T47D (cell line): ENCODE measurements at regions not wholly inside any gene's neighbourhood (a gene's known extent, or its start where the extent isn't known, plus 50 kb on each side); places are given as distances from the start of the nearest gene placed in this dataset.
"Not testable (repeated sequence)": the region's sequence is repeated elsewhere in the genome, so short reads cannot be mapped to it uniquely, and the experiment has no call there.

Experiments used
- DNase-seq, 2 experiments: peaks; one replicate each; pipeline versions ENCODE4 v3.0.0 to v3.0.0-alpha.2; 2011 to 2012; ENCODE audit warnings: low read depth in 1 of 2, low spot score in 1 of 2
- JUND ChIP-seq: IDR thresholded peaks from 2 replicates; pipeline ENCODE4 v1.6.1; 2012; ENCODE audit warnings: low read depth
- in situ Hi-C: cut with HindIII; loops from 2 replicates; pipeline ENCODE4 v1.10.0; 2016; ENCODE audit warnings: low sequenced_read_pairs, low pct_unique_long_range_greater_than_20kb

GRCh38 chr3:154684440-154684839 lies 254.4 kb upstream of the GPR149 start:
- in situ Hi-C loops = no loop called here
- no peak for DNase-seq
- no peak for TF ChIP-seq JUND

GRCh38 chr3:154684021-154684420 lies 254.0 kb upstream of the GPR149 start:
- in situ Hi-C loops = no loop called here
- no peak for TF ChIP-seq JUND
- DNase-seq = no peak

DNA sequence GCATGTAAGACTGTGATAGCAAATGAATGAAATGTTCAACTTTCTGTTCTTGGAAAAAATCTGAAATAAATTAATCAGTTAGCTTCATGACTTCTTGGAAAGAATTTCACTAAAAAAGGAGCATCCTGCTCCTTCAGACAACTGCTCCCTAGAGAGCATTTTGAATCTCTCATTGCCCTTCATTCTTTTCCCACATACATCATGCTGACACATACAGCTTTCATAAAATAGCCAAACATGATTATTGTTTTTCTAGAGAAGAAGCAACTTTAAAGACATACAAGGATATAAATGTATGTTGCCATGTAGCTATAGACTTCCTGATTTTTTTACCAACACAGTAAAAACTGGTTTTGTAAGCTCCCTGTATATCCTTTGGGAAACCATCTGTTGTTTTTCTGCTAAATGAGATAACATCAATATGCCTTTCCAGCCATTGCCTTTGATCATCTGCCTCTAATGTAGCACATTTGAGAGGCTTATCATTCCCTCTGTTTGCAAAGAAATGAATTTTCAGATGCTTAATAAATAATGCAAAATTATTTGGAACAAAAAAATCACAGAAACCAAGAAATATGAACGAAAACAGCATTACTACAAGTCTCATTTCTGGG lies 248.2 kb upstream of the GPR149 start:
- no peak for DNase-seq
- in situ Hi-C loops = no loop called here
- TF ChIP-seq JUND = no peak

GRCh38 chr3:154668835-154669234 lies 238.8 kb upstream of the GPR149 start:
- no peak for TF ChIP-seq JUND
- no peak for DNase-seq
- in situ Hi-C loops = no loop called here

DNA sequence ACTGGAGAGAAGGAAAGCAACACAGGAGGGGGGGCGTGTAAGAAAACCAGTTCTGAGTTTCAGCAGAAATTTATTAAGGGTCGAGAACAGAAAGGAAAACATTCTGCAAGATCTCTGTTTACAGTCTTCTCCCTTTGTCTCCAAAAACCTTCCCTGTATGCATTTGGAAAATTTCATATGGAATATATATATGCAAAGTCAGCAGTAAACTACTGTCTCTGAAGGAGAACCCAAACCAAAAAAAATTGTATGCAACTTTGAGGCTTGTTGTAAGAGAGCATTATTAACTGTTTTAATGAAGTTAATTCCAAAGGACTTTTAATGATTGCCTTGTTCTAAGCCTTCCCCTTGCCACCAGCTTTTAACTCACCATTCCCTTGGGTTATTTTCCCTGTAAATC lies 238.2 kb upstream of the GPR149 start:
- TF ChIP-seq JUND = no peak
- in situ Hi-C loops = no loop called here
- DNase-seq = no peak

GRCh38 chr3:154666542-154666941 lies 236.6 kb upstream of the GPR149 start:
- in situ Hi-C loops = no loop called here
- no peak for TF ChIP-seq JUND
- no peak for DNase-seq

DNA sequence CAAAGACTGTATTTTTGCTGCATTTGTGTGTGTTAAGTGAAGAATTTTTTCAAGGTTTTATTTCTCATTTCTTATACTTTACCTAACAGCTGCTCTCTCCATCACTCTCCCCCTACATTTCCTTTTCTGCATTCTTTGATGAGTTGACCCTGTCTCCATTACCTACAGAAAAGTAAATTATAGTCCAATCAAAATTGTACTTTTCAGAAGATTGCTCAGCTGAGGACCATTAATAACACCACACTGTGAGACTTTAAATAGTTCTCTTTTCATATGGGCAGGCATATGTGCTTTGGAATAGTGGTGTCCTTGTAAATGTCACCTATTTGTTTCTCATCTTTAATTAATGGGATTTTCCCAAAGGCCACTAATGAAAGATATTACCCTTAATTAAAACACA lies 234.7 kb upstream of the GPR149 start:
- TF ChIP-seq JUND = no peak
- in situ Hi-C loops = no loop called here
- DNase-seq = no peak

GRCh38 chr3:154662851-154663250 lies 232.9 kb upstream of the GPR149 start:
- in situ Hi-C loops = no loop called here
- TF ChIP-seq JUND = no peak
- no peak for DNase-seq

DNA sequence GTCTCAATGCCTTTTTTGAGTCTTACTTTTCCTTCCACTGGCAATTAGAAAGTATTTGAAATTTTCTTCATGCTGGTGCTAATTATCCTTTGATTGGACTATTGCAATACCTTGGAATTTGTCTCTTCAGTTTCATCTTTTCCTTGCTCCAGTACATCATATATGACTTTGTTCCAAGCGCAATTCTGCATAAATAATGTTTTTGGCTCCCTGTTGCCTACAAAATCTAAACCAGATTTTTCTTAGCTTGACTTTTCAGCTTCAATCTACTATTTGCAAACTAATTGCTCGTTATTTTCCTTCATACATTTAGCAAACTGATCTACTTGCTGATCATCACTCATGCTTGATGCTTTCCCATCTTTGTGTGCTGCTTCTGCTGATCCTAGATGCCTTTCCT lies 230.8 kb upstream of the GPR149 start:
- TF ChIP-seq JUND = no peak
- DNase-seq = no peak
- in situ Hi-C loops = no loop called here

GRCh38 chr3:154658000-154658399 lies 228.0 kb upstream of the GPR149 start:
- TF ChIP-seq JUND = no peak
- in situ Hi-C loops = no loop called here
- no peak for DNase-seq

GRCh38 chr3:154657218-154657617 lies 227.2 kb upstream of the GPR149 start:
- no peak for DNase-seq

DNA sequence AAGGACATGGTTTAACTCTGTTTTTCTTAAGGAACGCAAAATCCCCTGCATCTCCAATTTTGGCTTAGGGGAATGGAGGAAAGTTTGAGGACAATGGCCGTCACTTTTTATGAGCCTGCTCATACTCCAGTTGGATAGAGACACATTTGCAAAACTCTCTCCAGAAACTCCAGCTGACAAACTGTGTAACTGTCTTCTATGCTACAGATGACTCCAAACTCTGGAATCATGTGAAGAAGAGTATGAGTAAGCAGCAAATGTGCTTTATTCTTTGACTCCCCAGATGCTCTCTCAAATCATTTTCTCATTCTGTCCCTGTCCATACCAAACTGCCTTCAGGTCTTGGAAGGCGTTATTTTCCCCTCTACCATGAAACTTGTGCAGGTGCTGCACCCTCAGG lies 226.5 kb upstream of the GPR149 start:
- in situ Hi-C loops = no loop called here
- no peak for TF ChIP-seq JUND
- no peak for DNase-seq

More at GRCh38 chr3:154657218-154657617, 227.2 kb upstream of the GPR149 start:
- no peak for TF ChIP-seq JUND
- in situ Hi-C loops = no loop called here

DNA sequence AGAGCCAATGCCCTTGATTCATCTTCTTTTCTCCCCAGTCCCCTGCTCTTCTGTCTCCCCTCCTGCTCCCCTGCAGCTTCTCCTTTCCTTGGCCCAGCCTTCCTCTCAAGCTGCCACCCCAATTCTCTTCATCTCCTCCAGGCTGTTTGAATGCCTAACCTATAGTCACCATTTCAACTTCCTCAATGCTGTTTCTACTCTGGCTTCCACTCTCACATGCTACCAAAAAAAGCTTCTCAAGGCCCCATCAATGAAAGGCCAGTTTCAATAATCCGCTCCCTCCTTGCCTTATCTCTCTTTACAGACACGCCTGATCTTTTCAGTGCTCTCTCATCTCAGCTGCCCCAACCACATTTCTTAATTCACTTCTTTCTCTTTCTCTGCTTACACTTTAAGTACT lies 212.2 kb upstream of the GPR149 start:
- in situ Hi-C loops = no loop called here
- DNase-seq = no peak
- TF ChIP-seq JUND = no peak

DNA sequence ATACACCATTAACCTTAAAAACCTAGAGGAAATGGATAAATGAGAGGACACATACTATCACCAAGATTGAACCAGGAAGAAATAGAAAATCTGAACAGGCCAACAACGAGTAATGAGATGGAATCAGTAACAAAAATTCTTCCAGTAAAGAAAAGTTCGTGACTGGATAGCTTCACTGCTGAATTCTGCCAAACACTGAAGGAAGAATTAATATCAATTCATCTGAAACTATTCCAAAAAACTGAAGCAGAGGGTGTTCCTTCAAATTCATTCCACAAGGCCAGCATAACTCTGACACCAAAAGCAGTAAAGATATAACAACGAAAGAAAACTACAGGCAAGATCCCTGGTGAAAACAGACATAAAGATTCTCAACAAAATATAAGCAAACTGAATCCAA lies 195.8 kb upstream of the GPR149 start:
- no peak for DNase-seq
- in situ Hi-C loops = no loop called here
- no peak for TF ChIP-seq JUND

GRCh38 chr3:154619621-154620020 lies 189.6 kb upstream of the GPR149 start:
- DNase-seq, in situ Hi-C loops: not testable (repeated sequence)
